PC-9 (cell line): ENCODE measurements at regions not wholly inside any gene's neighbourhood (a gene's known extent, or its start where the extent isn't known, plus 50 kb on each side); places are given as distances from the start of the nearest gene placed in this dataset.
"Not testable (repeated sequence)": the region's sequence is repeated elsewhere in the genome, so short reads cannot be mapped to it uniquely, and the experiment has no call there.

ENCODE experiments used
- CTCF ChIP-seq: fragments of 200-600 bp; sonication (generic); conservative IDR thresholded peaks from 2 replicates; pipeline ENCODE4 v1.6.1; 2017; ENCODE audit warnings: mixed run types, antibody characterized with exemption, mild to moderate bottlenecking, moderate library complexity
- EZH2 ChIP-seq: fragments of 200-600 bp; sonication (generic); IDR thresholded peaks from 2 replicates; pipeline ENCODE4 v1.8.0; 2017; ENCODE audit warnings: antibody characterized with exemption, low read depth

GRCh38 chr1:83386946-83387345 lies 612.0 kb downstream of the TTLL7 start:
- TF ChIP-seq EZH2, CTCF: not testable (repeated sequence)
